HL-60 (cell line): ENCODE measurements at regions not wholly inside any gene's neighbourhood (a gene's known extent, or its start where the extent isn't known, plus 50 kb on each side); places are given as distances from the start of the nearest gene placed in this dataset.

Experiments
- DNase-seq, 2 experiments: peaks; one replicate each; pipeline ENCODE4 v3.0.0-alpha.2; 2010 to 2020; ENCODE audit warnings: low read depth in 1 of 2, low spot score in 1 of 2
- H3K27ac ChIP-seq: fragments of 250-450 bp; sonication (Bioruptor Pico); replicated peaks from 2 replicates; pipeline ENCODE4 v1.5.1; 2020; ENCODE audit warnings: mild to moderate bottlenecking, moderate library complexity
- H3K27me3 ChIP-seq: fragments of 250-450 bp; sonication (Bioruptor Pico); 2 replicates; pipeline ENCODE4 v1.5.1; 2021; ENCODE audit warnings: mild to moderate bottlenecking, moderate library complexity; ENCODE audit not compliant: insufficient read depth, poor library complexity, severe bottlenecking
- H3K4me3 ChIP-seq: replicated peaks from 2 replicates; pipeline ENCODE4 v1.5.1; 2011; ENCODE audit warnings: mild to moderate bottlenecking, control low read depth, low read length; ENCODE audit not compliant: insufficient read depth
- GABPA ChIP-seq: IDR thresholded peaks from 2 replicates; pipeline ENCODE4 v1.6.1; 2012; ENCODE audit warnings: low read depth
- POLR2AphosphoS5 ChIP-seq: IDR thresholded peaks from 2 replicates; pipeline ENCODE4 v1.6.1; 2012; ENCODE audit warnings: low read depth
- SPI1 ChIP-seq: IDR thresholded peaks from 2 replicates; pipeline ENCODE4 v1.6.1; 2012; ENCODE audit warnings: low read depth, mild to moderate bottlenecking, borderline replicate concordance
- TF ChIP-seq, protein P1 (sequence below): IDR thresholded peaks from one replicate; pipeline ENCODE4 v1.5.1; 2011; ENCODE audit warnings: low read length, control low read depth, inconsistent platforms; ENCODE audit not compliant: insufficient read depth
- TF ChIP-seq, protein P2 (sequence below): IDR thresholded peaks from 2 replicates; pipeline ENCODE4 v1.6.1; 2012; ENCODE audit warnings: low read depth; ENCODE audit not compliant: insufficient replicate concordance

DNA sequence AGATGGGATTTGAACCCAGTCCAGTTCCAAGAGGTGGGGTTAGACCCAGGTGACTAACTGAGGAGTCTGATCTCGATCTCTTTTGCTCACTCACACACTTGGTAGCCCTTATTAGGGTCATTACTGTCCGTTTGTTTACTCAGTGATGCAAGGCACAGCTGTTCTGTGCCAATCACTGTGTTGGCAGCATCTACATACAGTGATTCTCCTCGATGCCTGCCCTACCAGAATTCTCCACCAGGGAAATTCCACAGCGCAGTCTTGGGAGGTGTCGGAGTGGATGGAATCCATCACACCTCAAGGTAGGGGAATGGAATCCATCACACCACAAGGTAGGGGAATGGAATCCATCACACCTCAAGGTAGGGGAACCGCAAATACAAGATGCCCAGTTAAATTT is 279.6 kb downstream of the MAF start:
- no peak overlapping the region for H3K27ac ChIP-seq
- TF ChIP-seq SPI1, result no peak
- DNase-seq, result no peak
- no peak overlapping the region for H3K4me3 ChIP-seq
- H3K27me3 ChIP-seq, result peaks cover 2% of the 10 kb centered on the region

DNA sequence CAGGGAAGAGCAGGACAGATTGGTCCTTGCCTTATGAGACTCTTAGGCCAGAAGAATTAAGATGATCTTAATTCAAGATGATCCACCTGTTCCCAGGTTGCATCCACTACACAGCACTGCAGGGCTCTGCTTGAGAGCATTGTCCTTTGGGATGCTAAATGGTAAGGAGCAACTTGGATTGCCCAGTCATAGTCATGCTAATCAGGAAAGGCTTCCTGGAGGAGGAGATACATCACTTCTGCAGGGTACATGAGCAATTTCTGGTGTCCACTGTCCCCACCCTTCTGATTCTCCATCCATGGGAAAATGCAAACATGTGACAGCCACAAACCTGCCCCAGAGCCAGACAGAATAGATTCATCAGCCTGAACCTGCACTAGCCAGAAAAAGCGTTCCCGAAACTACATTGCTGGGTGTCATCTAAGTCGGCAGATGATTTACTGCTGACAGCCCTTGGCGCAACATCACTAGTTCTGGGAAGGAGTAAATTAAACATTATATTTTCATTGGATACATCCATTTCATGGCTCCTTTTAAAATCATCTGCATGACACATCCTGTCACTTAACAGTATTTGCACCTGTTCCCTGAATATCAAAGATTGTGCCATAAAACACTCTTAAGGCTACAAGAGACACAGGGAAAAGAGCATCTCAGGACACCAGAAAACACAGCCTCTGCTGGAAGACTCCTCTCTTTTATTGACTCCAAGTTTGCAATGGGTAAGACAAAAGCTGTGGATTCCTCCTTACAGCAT is 282.2 kb downstream of the MAF start:
- no peak for DNase-seq
- H3K4me3 ChIP-seq, result no peak overlapping the region
- H3K27me3 ChIP-seq, result peaks cover 2% of the 10 kb centered on the region
- TF ChIP-seq GABPA (no peak), POLR2AphosphoS5 (no peak), SPI1 (no peak)
- TF ChIP-seq, protein P1, sequence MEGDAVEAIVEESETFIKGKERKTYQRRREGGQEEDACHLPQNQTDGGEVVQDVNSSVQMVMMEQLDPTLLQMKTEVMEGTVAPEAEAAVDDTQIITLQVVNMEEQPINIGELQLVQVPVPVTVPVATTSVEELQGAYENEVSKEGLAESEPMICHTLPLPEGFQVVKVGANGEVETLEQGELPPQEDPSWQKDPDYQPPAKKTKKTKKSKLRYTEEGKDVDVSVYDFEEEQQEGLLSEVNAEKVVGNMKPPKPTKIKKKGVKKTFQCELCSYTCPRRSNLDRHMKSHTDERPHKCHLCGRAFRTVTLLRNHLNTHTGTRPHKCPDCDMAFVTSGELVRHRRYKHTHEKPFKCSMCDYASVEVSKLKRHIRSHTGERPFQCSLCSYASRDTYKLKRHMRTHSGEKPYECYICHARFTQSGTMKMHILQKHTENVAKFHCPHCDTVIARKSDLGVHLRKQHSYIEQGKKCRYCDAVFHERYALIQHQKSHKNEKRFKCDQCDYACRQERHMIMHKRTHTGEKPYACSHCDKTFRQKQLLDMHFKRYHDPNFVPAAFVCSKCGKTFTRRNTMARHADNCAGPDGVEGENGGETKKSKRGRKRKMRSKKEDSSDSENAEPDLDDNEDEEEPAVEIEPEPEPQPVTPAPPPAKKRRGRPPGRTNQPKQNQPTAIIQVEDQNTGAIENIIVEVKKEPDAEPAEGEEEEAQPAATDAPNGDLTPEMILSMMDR, result no peak
- TF ChIP-seq, protein P2, sequence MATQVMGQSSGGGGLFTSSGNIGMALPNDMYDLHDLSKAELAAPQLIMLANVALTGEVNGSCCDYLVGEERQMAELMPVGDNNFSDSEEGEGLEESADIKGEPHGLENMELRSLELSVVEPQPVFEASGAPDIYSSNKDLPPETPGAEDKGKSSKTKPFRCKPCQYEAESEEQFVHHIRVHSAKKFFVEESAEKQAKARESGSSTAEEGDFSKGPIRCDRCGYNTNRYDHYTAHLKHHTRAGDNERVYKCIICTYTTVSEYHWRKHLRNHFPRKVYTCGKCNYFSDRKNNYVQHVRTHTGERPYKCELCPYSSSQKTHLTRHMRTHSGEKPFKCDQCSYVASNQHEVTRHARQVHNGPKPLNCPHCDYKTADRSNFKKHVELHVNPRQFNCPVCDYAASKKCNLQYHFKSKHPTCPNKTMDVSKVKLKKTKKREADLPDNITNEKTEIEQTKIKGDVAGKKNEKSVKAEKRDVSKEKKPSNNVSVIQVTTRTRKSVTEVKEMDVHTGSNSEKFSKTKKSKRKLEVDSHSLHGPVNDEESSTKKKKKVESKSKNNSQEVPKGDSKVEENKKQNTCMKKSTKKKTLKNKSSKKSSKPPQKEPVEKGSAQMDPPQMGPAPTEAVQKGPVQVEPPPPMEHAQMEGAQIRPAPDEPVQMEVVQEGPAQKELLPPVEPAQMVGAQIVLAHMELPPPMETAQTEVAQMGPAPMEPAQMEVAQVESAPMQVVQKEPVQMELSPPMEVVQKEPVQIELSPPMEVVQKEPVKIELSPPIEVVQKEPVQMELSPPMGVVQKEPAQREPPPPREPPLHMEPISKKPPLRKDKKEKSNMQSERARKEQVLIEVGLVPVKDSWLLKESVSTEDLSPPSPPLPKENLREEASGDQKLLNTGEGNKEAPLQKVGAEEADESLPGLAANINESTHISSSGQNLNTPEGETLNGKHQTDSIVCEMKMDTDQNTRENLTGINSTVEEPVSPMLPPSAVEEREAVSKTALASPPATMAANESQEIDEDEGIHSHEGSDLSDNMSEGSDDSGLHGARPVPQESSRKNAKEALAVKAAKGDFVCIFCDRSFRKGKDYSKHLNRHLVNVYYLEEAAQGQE, result no peak
- H3K27ac ChIP-seq, result no peak overlapping the region

DNA sequence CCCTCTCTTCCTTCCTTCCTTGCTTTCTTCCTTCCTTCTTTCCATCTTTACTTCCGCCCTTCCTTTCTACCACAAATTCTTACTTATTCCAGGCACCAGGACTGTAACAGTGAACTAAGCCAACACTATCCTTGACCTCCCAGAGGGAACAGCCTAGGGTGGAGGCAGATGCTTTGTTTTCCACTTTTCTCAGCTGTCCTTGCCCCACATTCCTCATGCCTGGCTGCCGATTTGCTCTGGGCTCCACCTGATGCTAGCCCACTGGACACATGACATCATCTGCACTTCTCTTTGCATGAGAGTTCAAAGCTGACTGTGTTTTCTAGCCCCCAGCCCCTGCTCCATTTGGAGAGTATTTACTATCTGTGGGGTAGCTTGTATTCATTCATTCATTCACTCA is 283.0 kb downstream of the MAF start:
- H3K27ac ChIP-seq, result no peak overlapping the region
- no peak for TF ChIP-seq GABPA
- TF ChIP-seq, protein P1, result no peak
- TF ChIP-seq POLR2AphosphoS5, result no peak
- no peak for TF ChIP-seq SPI1
- TF ChIP-seq, protein P2, result no peak
- peaks cover 2% of the 10 kb centered on the region for H3K27me3 ChIP-seq
- no peak for DNase-seq
- H3K4me3 ChIP-seq, result no peak overlapping the region

DNA sequence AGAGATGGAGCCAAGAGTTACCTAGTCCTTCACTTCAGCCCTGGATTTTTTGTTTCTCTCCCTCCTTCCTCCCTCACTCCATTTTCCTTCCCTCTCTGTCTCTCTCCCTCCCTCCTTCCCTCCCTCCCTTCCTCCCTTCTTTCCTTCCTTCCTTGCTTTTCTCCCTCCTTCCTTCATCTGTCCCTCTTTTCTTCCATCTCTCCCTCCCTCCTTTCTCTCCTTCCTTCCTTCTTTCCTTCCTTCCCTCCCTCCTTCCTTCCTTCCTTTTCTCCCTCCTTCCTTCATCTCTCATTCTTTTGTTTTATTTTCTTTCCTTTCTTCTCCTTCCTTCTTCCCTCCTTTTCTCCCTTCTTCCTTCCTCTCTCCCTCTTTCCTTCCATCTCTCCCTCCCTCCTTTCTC is 283.5 kb downstream of the MAF start:
- Histone ChIP-seq H3K4me3 (no peak overlapping the region), H3K27ac (no peak overlapping the region), H3K27me3 (peaks cover 2% of the 10 kb centered on the region)
- TF ChIP-seq, protein P2, result no peak
- TF ChIP-seq SPI1 (no peak), GABPA (no peak), POLR2AphosphoS5 (no peak)
- TF ChIP-seq, protein P1, result no peak
- no peak for DNase-seq
